Stimulated activated CD4-positive, alpha-beta T cell treated with anti-CD3 and anti-CD28 coated beads, Interleukin-15, amount 100 ng/mL, for 48 hours (primary cell): ENCODE measurements at regions not wholly inside any gene's neighbourhood (a gene's known extent, or its start where the extent isn't known, plus 50 kb on each side); places are given as distances from the start of the nearest gene placed in this dataset.

ENCODE experiments used
- DNase-seq, 2 donors: peaks; one replicate each; pipeline ENCODE4 v3.0.0-alpha.2; 2020; ENCODE audit warnings: low read depth in 2 of 2

DNA sequence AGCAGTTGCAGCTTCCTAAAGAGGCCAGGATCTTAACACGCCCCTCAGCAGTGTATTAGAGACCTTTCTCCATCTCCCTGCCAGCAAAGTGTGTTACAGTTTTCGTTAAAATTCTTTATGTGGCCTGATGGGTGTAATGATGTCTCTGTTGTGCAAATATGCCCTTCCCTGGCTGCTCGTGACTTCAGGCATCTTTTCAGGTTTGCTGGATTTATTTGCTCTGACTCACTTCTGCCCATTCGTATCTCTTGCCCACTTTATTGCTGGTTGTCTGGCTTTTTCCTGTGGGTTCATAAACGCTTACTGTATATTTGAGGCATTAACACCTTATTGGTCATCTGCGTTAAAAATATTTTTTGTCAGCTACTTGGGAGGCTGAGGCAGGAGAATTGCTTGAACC, 134.5 kb downstream of the ASB1 start:
- no peak for DNase-seq

DNA sequence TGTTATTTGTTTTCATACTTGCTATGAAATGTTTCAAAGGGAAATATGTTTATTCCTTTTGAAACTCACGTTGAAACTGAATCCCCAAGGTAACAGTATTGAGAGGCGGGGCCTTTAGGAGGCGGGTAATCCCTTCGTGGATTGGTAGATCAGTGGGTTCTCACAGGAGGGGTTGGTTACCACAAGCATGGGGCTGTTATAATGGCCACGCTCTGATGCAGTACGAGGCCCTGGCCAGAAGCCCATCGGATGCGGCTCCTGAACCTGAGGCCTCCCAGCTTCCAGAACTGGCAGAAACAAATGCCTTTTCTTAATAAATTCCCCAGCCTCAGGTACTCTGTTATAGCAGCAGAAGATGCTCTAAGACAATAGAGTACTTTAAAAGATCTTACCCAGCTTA, 135.7 kb downstream of the ASB1 start:
- DNase-seq = no peak

DNA sequence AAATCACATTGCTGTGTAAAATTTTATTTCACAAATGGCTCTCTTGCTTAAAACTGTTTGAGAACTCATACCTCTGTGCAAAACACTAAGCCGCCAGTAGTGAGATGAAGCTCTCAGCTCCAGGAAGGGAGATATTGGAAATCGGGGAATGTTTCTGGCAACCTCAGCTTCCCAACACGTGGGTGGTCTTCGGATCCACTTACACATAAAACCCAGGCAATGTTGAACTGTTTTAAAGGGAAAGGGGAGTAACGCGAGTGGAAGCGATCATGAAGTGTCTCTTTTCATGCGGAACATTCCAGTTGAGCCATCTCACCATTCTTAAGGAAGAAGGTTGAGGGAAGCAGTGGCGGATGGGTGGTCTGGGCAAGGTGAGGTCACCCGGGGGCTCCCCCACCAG, 136.8 kb downstream of the ASB1 start:
- no peak for DNase-seq

DNA sequence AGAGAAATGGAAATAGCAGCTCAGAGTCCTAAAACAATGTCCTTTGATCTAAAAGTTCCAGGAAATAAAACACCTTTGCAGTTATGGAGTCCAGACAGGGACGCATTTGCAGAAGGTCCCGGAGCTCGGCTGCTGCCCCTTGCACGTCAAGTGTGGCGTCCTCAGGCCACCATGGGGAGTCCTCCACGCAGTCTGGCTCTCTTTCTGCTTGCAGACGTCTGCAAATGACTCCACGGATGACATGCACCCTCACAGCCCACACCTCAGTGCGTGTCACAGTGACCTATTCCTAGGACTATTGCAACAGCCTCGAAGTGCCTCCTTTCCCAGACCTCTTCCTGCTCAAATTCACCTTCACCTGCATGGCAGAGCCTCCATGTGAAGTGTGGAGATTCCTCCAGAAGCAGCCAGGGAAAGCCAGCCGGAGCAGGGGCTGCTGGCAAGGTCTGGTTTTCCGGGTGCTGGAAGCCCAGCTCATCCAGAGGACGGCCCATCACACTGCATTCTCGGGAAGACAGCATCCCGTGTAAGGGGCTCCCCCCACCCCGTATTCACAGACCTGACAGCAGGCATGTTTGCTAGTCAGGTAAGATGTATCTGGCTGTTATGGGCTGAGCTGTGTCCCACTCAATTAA, 137.7 kb downstream of the ASB1 start:
- no peak for DNase-seq

DNA sequence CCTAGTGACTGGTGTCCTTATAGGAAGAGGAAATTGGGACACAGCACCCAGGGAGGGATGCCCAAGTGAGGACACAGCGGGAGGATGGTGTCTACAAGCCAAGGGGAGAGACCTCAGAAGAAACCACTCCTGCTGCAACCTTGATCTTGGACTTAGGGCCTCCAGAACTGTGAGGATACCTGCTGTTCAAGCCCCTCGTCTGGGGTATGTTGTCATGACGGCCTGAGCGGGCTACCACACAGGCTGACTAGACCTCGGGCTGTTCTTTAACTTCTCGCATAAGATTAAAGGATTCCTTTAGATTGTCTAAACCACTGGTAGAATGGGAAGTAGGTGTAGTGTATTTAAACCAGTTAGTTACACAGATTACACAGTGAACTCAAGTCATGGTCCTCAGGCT, 138.3 kb downstream of the ASB1 start:
- DNase-seq = no peak

DNA sequence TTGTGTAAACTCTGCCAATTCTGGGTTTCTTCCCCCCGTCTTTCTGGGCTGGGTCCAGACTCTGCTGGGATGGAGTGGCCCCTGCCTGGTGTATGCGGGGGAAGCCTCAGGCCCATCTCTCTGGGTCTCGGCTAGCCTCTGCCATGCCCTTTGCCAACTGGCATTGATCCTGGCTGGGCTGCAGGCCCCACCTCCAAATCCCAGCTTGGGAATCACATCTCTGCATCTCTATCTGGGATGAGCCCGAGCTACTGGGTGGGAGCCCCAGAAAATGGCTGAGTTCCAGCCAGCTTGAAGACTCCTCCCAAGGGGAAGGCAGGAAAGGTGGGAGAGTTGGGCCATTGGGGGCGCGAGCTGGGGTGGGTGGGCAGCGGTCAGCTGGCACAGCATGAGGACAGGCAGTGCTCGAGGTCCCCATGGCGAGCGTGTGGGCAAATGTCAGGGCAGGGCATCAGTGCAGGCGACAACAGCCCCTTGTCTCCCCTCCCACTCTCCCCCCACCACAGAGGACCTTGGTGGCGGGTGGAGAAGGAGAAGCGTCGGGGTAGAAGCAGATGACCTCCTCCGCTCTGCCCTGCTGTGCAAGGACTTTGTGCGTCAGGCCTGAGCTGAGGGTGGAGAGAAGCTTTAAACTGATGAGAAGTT, 139.4 kb downstream of the ASB1 start:
- no peak for DNase-seq

DNA sequence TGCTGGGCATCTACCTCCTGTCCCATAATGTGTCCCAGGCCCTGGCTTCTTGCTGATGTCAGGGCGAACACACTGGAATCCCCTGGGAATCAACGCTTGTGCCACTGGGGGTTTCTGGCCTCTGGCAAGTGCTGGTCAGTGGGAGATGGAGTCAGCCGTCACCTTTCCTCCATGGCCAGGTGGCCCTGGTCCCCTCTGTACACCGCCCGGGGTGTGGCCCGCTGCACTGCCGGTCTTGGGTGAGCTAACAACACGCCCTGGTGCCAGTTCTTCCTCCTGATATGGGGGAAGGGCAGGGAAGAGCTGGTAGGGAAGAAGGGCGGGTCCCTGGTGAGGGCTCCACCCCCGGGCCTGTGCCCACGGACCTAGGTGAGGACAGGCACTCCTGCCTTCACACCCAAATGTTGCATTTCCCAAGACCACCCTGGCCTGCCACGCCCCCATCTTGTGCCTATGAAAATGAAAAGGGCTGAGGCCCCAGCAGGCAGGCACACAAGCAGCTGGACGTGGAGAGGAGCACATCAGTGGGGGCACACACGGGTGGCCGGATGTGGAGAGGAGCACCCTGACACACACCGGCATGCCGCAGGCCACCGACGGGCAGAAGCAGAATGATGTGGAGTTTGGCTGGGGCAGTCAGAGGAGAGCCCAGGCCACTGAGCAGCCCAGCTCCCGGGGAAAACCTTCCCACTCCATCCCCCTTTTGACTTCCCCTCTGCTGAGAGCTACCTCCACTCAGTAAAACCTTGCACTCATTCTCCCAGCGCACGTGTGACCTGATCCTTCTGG, 140.5 kb downstream of the ASB1 start:
- DNase-seq = no peak

DNA sequence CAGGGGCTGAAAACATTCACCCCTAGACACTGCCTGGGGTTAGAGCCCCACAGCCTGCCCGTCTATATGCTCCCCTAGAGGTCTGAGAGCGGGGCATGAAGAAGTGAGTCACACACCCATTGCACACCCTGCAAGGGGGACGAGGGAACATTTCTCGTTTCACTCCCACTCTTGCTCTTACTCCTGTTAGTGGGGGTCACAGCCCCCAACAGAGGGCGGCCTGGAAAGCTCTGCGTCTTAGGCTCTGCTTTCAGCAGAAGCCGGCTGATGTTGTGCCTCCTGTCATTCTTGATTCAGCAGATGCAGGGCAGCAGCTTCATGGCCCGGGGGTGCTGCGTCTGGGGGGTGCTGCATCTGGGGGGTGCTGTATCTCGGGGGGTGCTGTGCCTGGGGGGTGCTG, 141.3 kb downstream of the ASB1 start:
- DNase-seq = no peak

DNA sequence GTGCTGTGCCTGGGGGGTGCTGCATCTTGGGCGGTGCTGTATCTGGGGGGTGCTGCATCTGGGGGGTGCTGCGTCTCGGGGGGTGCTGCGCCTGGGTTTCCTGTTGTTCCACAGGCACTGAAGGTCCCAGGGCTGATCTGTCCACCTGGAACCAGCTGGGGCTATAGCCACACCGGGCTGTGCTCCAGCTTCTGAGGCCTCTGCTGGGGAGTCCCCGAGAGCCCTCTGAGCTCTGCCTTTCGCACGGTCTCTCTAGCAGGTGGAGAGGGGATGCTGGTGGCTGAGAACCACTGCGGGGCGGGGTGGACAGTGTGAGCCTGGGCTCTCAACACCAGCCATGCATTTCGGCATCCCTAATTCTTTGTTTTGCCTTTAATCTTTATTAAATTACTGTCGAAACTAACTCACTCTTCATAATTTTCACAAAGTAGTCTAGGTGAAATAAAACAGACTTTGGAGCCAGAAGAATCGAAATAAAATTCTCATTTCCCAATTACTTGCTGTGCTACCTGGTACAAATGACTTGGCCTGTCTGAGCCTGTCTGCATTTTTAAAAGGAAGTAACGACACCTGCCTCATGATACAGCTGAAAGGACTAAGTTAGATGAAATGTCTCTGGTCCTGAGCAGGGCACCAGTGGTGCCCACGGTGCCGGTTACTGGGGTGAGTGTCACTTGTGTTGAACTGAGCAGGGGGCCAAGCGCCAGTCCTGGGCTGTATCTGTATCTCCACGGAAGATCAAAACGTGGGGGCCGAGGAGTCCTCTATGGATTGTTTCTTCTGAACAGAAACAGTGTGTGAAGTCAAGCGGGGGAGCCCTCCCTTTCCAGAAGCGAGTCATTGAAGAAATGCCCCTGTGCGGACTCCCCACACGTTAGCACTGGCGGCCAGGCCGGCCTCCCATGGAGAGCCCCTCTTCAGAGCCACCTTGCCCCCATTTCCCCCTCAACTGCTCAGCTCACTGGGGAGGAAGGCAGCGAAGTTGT, 142.0 kb downstream of the ASB1 start:
- DNase-seq = no peak

DNA sequence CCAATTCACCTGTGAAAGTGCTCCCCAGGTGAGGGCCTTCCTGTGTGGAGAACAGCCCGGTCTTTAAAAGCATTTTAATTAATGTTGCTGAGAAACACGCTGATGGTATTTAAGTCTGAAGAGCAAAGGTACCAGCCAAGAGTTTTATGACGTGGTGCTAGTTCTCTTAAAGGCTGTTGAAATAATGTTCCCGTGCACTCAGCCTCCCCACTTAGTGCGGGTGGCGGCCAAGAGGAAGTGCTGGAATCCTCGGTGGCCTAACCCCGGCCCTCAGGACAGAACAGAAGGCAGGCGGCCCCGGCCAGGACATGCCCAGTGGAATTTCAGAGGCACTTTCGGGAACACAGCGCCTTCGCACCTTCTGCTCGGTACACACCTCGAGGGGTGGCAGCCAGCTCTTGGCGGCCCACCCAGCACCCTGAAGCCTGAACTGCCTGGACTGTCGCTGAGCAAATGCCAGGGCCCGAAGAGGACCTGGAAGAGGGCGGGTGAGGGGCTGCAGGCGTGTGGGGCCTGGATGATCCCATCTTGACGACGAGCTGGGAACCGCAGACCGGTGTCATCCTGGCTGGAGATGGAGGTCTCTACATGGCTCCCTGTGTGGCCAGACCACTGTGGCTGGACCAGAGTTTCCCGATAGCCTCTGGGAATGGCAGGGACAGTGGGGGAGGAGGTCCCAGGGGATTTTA, 142.9 kb downstream of the ASB1 start:
- DNase-seq = no peak

DNA sequence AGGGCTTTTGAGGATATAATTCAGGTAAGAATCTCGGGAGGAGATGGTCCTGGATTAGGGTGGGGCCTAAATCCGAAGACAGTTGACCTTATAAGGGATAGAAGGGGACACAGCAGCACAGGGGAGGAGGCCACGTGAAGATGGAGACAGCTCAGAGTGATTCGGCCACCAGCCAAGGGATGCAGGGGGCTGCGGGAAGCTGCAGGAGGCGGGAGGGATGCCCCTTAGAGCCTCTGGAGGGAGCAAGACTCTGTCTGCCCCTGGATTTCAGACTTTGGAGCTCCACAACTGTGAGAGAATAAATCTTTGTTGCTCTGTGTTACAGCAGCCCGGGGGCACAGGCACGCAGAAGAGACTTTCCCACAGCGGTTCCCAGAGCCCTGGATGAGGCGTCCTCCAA, 143.7 kb downstream of the ASB1 start:
- no peak for DNase-seq

DNA sequence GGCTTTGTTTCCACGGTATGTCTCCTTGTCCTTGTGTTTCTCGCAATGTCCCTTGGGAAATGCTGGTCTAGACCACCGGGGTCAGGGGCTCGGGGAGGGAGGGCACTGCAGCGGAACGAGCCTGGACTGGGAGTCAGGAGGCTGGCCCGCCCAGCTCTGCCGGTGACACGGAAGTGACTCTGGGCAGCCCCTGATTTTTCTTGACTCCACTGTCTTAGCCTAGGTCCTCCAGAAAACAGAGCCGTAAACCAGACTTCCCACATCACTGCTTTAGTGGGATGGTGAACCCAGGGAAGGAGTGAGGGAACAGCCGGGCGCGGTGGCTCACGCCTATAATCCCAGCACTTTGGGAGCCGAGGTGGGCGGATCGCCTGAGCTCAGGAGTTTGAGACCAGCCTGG, 144.2 kb downstream of the ASB1 start:
- no peak for DNase-seq

DNA sequence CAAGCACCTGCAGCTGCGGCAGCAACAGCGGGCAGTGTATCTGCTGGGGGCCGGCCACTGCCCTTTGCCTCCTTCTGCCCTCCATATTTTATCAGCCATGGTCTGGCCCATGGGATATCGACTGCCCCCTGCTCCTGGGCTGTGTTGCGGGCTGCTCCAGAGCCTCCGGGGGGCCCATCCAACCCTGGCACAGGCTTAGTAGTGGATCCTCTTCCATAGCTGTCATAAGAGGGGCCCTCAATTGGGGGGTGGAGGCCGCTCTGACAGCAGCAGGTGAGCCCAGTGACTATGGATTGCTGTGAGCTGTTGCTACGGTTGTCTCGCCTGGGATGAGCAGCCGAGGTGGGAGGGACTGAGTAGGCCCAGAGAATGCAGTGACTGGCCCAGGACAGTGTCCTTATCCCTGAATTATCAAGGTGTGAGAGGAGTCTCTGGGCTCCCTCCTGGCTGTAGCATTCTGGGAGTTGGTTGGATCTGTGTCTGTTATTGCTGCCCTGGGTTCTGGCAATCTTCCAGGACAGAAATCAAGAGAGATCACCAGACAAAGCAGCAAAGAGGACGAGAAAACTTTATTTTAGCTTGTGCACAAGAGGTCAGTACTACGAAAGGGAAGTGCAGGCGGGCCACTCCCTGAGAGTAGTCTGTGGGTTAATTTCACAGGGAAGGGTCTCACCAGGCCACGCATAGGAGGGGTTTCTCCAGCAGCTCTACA, 145.1 kb downstream of the ASB1 start:
- DNase-seq = no peak

DNA sequence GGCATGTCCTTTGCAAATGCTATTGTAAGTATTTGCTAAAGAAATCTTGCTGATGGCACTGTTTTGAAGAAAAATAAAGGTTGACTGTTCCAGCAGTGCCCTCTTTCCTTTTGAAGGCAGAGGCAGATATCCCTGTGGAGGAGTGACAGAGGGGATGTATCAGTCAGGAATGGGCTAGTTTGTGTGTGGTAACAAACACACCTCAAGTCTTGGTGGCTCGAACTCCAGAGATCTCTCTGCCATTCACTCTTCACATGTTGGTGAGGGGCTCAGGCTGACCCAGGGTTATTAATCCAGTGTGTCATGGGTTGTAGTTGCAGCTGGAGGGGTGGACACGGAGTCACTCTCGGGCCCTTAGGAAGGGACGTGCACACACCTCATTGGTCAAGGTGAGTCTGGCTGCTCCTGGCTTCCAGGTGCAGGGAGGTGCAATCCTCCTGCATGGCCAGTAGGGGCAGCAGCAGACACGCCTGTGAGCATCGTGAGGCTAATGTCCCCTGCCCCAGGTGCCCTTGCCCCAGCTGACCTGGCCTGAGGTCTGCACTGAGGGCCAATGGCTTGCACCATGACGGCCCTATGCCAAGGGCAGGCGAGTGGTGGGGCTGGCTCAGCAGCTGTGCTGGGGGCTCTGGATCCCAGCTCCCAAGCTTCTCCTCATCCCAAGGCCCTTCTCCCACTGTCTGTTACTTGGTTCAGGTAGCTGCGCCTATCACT, 146.5 kb downstream of the ASB1 start:
- peak in 1 of 2 donors; percentile 9 for DNase-seq

DNA sequence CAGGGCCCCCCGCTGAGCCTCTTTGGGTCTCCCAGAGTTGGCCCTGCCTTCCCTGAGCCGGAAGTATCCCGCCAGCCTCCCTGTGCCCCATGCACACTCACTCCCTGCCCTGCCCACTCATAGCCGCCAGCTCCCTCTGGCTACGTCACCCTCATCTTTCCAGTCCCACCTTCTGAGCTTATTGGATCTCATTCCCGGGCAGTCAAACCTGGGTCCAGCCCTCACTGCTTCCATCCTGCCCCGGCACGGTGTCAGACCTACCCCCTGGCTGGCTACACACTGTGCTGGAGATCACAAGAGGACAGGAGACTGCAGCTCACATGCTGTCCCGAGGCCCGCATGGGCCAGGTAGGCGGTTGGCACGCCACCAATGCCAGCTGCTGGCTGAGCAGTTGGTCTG, 147.2 kb downstream of the ASB1 start:
- DNase-seq = no peak

DNA sequence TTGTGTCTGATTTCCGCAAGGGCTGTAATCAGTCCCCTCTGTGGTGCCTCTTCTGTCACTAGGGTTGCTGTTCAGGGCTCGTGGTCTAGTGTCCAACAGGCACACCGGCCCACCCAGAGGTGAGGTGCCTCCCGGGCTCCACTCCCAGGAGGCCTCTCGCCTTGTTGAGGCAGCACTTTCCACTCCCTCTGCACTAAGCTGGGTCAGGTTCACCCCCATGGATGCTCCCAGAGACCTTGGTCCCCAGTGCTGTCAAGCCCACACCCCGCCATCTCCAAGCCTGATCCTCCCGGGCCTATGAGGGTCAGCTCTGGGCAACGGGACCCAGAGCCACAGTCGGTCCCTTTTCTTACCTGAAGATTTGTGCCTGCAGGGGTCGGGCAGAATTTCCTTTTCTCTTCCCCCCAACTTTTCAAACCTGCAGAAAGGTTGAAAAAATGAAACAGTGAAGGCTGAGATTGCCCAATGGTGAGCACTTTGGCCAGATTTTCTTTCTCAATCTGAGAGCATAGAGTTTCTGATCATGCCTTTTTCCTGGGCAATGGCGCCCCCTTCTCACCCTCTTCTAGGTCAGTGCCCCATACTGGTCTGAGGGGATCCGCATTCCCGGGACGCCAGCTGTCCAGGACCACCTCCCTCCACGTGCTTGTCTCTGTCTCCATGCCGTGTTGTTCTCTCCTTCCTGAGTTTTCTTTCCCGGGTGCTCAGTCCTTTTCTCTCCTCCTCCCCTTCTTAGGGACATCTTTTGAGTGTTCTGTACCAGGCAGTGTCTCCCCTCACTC, 148.0 kb downstream of the ASB1 start:
- DNase-seq = no peak

DNA sequence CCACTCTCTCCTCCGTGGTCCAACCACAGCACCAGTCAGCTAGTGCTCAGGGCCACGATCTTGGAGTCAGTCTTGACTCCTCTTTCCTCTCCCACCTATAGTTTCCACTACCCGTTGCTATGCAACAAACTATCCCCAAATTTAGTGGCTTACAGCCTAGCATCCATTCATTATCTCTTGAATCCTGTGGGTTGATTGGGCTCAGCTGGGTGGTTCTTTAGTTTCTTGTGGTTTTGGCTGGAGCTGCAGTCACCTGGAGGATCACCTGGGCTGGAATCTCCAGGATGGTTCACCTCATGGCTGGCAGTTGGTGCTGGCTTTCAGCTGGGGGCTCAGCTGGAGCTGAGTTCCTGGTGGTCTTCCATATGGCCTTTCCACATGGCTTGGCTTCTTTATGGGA, 149.9 kb downstream of the ASB1 start:
- no peak for DNase-seq

DNA sequence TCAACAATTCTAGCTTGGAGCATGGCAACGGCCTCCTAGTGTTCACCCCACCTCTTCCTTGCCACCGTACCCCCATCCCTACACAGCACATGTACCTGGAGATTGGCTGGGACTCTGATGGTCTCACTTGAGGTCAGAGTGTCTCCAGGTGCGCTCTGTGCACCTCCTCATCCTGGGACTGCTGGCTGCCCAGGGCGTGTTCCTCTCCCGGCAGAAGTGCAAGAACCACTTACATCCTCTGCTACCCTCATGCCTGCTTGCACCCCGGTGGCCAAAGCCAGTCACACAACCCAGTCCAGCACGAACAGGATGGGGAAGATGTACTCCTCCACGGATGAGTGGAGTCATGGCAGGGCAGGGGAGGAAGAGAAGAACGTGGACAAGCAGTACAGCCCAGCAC, 151.5 kb downstream of the ASB1 start:
- no peak for DNase-seq

DNA sequence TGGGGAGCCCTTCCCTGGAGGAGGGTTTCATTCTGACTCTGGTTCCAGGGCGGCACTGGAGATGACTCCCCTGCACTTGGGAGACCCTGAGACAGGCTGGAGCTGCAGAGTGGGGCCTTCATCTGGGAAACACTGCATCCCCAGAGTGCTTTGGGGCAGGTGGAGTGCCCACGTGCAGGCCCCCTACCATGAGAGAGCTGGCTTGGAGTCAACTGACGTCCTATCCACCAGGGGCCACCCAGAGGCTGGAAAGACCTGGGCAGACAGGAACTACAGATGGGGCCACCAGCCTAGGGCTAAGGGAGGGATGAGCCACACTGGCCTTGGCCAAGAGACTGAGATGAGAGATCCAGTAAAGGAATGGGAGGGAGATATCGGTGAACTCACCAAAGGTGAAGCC, 153.8 kb downstream of the ASB1 start:
- DNase-seq = no peak
